ENCODE measurements at regions not wholly inside any gene's neighbourhood (a gene's known extent, or its start where the extent isn't known, plus 50 kb on each side); places are given as distances from the start of the nearest gene placed in this dataset.
A peak's percentile ranks its signal among the peaks of the same experiment; 100 is the strongest.

- Histone ChIP-seq H3K4me2 (ENCODE audit: insufficient read depth, low read length) (no peak overlapping the region), H3K27ac (ENCODE audit: insufficient read depth, low read depth, low read length) (no peak overlapping the region), H3K9me3 (replicated peaks; ENCODE audit: control insufficient read depth, insufficient read depth, low read length) (no peaks in the 10 kb centered on the region), H3K36me3 (ENCODE audit: control insufficient read depth in 2 of 2, extremely low read depth in 1 of 2, insufficient read depth in 2 of 2, low read length in 2 of 2) (no peaks in the 10 kb centered on the region), H3K4me3 (replicated peaks in 1 of 3; ENCODE audit: insufficient read depth in 1 of 3, low read depth in 1 of 3, low read length in 3 of 3) (no peak overlapping the region), H3K9ac (replicated peaks; ENCODE audit: extremely low read depth, insufficient read depth, low read length) (no peak overlapping the region), H3K9me1 (replicated peaks; ENCODE audit: control insufficient read depth, extremely low read depth, insufficient read depth, low read length) (no peaks in the 10 kb centered on the region), H3K4me1 (ENCODE audit: control insufficient read depth, extremely low read depth, insufficient read depth, low read length) (peaks cover 19% of the 10 kb centered on the region), H3K79me2 (ENCODE audit: control insufficient read depth, insufficient read depth, low read length) (no peaks in the 10 kb centered on the region), H4K20me1 (replicated peaks; ENCODE audit: control insufficient read depth, extremely low read depth, insufficient read depth, low read length) (no peaks in the 10 kb centered on the region), H2AFZ (ENCODE audit: low read depth, low read length) (no peak overlapping the region), H3K27me3 (ENCODE audit: control insufficient read depth in 2 of 2, insufficient read depth in 2 of 2, low read length in 2 of 2) (no peaks in the 10 kb centered on the region)
- DNase-seq (ENCODE audit: low read depth, low spot score) (no peak), FAIRE-seq (no peak)
- CTCF ChIA-PET: no interaction called here
- no TSS peak for BruUV-seq (replicated peaks)
- dilution Hi-C loops (cut with MboI; ENCODE audit: extremely low pct_ligation_motif_present, low sequenced_read_pairs): no loop called here
- TF ChIP-seq POLR2AphosphoS5 (IDR thresholded peaks at IDR 0.05; ENCODE audit: insufficient read depth, low read depth, low read length) (no peak), GATA2 (IDR thresholded peaks at IDR 0.05; ENCODE audit: insufficient read depth, insufficient read length, low read depth, low read length) (no peak), EZH2 (IDR thresholded peaks at IDR 0.05; ENCODE audit: borderline replicate concordance, low read depth, low read length, severe bottlenecking) (no peak), JUN (IDR thresholded peaks at IDR 0.05; ENCODE audit: borderline replicate concordance, insufficient read depth, insufficient read length, low read depth) (no peak), FOS (IDR thresholded peaks at IDR 0.05; ENCODE audit: borderline replicate concordance, insufficient read depth, low read length) (no peak)
- POLR2A ChIA-PET: no interaction called here
- intact Hi-C loops (cut with micrococcal nuclease): loop anchor here (5.0 kb wide), 1 partner anchor 302 kb away; no protein-coding TSS in a partner anchor
Measured at GRCh38 chr6:112800439-112800838, 453.3 kb downstream of the RFPL4B start.

DNA sequence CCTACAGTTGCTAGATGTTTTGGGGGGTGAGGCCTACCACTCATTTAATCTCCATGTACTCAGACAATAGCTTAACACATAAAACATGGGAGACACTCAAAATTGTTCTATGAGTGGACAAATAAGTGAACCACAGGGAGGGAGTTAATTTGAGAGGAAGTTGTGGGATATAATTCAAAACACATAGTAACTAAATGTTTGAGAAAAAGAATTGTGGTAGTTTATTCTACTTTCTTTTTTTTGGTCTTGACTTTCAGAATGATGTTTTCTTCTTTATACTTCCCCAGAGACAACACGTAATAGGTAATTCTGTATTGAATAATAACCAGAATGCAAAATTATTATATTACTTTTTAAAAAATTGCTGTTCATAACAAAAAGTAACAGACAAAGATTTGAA, 453.8 kb downstream of the RFPL4B start:
- H3K4me3 ChIP-seq (replicated peaks in 1 of 3; ENCODE audit: insufficient read depth in 1 of 3, low read depth in 1 of 3, low read length in 3 of 3): no peak overlapping the region
- DNase-seq (ENCODE audit: low read depth, low spot score): no peak
- no peaks in the 10 kb centered on the region for H3K79me2 ChIP-seq (ENCODE audit: control insufficient read depth, insufficient read depth, low read length)
- peaks cover 19% of the 10 kb centered on the region for H3K4me1 ChIP-seq (ENCODE audit: control insufficient read depth, extremely low read depth, insufficient read depth, low read length)
- no TSS peak for BruUV-seq (replicated peaks)
- TF ChIP-seq FOS (IDR thresholded peaks at IDR 0.05; ENCODE audit: borderline replicate concordance, insufficient read depth, low read length) (no peak), POLR2A (IDR thresholded peaks at IDR 0.05; ENCODE audit: low read depth, low read length) (no peak)
- peak overlapping the region; percentile 20 for H2AFZ ChIP-seq (ENCODE audit: low read depth, low read length)
- no peak overlapping the region for H3K9ac ChIP-seq (replicated peaks; ENCODE audit: extremely low read depth, insufficient read depth, low read length)
- no peaks in the 10 kb centered on the region for H3K9me3 ChIP-seq (replicated peaks; ENCODE audit: control insufficient read depth, insufficient read depth, low read length)
- dilution Hi-C loops (cut with MboI; ENCODE audit: extremely low pct_ligation_motif_present, low sequenced_read_pairs) (no loop called here), intact Hi-C loops (cut with micrococcal nuclease) (loop anchor here (5.0 kb wide), 1 partner anchor 301 kb away; no protein-coding TSS in a partner anchor)
- no peaks in the 10 kb centered on the region for H3K36me3 ChIP-seq (ENCODE audit: control insufficient read depth in 2 of 2, extremely low read depth in 1 of 2, insufficient read depth in 2 of 2, low read length in 2 of 2)
- ChIA-PET CTCF (interaction anchor here (1.2 to 2.3 kb wide), 4 partner anchors 11 to 1079 kb away, joined by 3 to 11 read pairs (median 4); no protein-coding TSS in a partner anchor), POLR2A (no interaction called here)
- no peaks in the 10 kb centered on the region for H3K9me1 ChIP-seq (replicated peaks; ENCODE audit: control insufficient read depth, extremely low read depth, insufficient read depth, low read length)
- no peak overlapping the region for H3K27ac ChIP-seq (ENCODE audit: insufficient read depth, low read depth, low read length)
- no peak overlapping the region for H3K4me2 ChIP-seq (ENCODE audit: insufficient read depth, low read length)
- FAIRE-seq: no peak
- no peaks in the 10 kb centered on the region for H3K27me3 ChIP-seq (ENCODE audit: control insufficient read depth in 2 of 2, insufficient read depth in 2 of 2, low read length in 2 of 2)
- no peaks in the 10 kb centered on the region for H4K20me1 ChIP-seq (replicated peaks; ENCODE audit: control insufficient read depth, extremely low read depth, insufficient read depth, low read length)

Measured in endothelial cell of umbilical vein (primary cell).